Endothelial cell of umbilical vein (primary cell): ENCODE measurements at regions not wholly inside any gene's neighbourhood (a gene's known extent, or its start where the extent isn't known, plus 50 kb on each side); places are given as distances from the start of the nearest gene placed in this dataset.

ENCODE experiments used
- BruUV-seq: library from RNA; stranded (reverse); fragments of 400-500 nt; replicated peaks from 2 replicates; lab custom pipeline; 2021; lab: Mats Ljungman, UMichigan
- CTCF ChIA-PET: fragments of 300-600, 350-600 bp; sonication (Branson Sonifier 250); formaldehyde crosslinking; loops from one replicate; lab custom pipeline; 2021; ENCODE audit warnings: antibody characterized with exemption, inconsistent platforms; lab: Charles Lee
- POLR2A ChIA-PET: fragments of 300-600, 350-600 bp; sonication (Branson Sonifier 250); formaldehyde crosslinking; loops from one replicate; lab custom pipeline; 2021; ENCODE audit warnings: antibody characterized with exemption, inconsistent platforms; lab: Charles Lee
- DNase-seq: peaks from one replicate; pipeline ENCODE4 v3.0.0-alpha.2; 2011; ENCODE audit warnings: low read depth, low spot score
- FAIRE-seq: peaks from 2 replicates; lab custom pipeline; 2011; peaks lifted over from hg19 to GRCh38; lab: Jason Lieb, UNC
- H2AFZ ChIP-seq: 2 replicates; pipeline ENCODE4 v1.6.0; 2012; ENCODE audit warnings: low read depth, low read length, control low read depth, inconsistent platforms
- H3K27ac ChIP-seq: 2 replicates; pipeline ENCODE4 v1.5.1; 2011; ENCODE audit warnings: low read depth, mild to moderate bottlenecking, control low read depth, low read length, moderate library complexity; ENCODE audit not compliant: insufficient read depth
- H3K27me3 ChIP-seq, 2 experiments: 2 replicates each; pipeline versions ENCODE4 v1.6.0 to v1.6.1; 2011; ENCODE audit warnings: low read length in 2 of 2, mixed read lengths in 1 of 2; ENCODE audit not compliant: control insufficient read depth in 2 of 2, insufficient read depth in 2 of 2
- H3K36me3 ChIP-seq, 2 experiments: 2 replicates in 1 of 2; 3 replicates in 1 of 2; pipeline ENCODE4 v1.5.1; 2011; ENCODE audit warnings: low read length in 2 of 2, mild to moderate bottlenecking in 1 of 2, moderate library complexity in 1 of 2; ENCODE audit not compliant: control insufficient read depth in 2 of 2, insufficient read depth in 2 of 2; ENCODE audit errors: extremely low read depth in 1 of 2
- H3K4me1 ChIP-seq: 3 replicates; pipeline ENCODE4 v1.5.1; 2011; ENCODE audit warnings: mild to moderate bottlenecking, low read length; ENCODE audit not compliant: control insufficient read depth, insufficient read depth; ENCODE audit errors: extremely low read depth
- H3K4me2 ChIP-seq: 2 replicates; pipeline ENCODE4 v1.6.1; 2011; ENCODE audit warnings: low read length, control low read depth, mixed read lengths; ENCODE audit not compliant: insufficient read depth
- H3K4me3 ChIP-seq, 3 experiments: fragments of 200-600 bp in 1 of 3; sonication (generic), shearing (Covaris generic) in 1 of 3; replicated peaks in 1 of 3; 2 replicates each; pipeline ENCODE4 v1.5.1; 2011 to 2016; ENCODE audit warnings: control low read depth in 3 of 3, low read length in 3 of 3, mild to moderate bottlenecking in 2 of 3, inconsistent platforms in 1 of 3, low read depth in 1 of 3, moderate library complexity in 1 of 3; ENCODE audit not compliant: insufficient read depth in 1 of 3
- H3K79me2 ChIP-seq: 2 replicates; pipeline ENCODE4 v1.6.0; 2012; ENCODE audit warnings: low read length, inconsistent platforms; ENCODE audit not compliant: control insufficient read depth, insufficient read depth
- H3K9ac ChIP-seq: replicated peaks from 2 replicates; pipeline ENCODE3; 2011; ENCODE audit warnings: low read length, control low read depth; ENCODE audit not compliant: insufficient read depth; ENCODE audit errors: extremely low read depth
- H3K9me1 ChIP-seq: replicated peaks from 3 replicates; pipeline ENCODE4 v1.6.0; 2011; ENCODE audit warnings: mild to moderate bottlenecking, low read length; ENCODE audit not compliant: control insufficient read depth, insufficient read depth; ENCODE audit errors: extremely low read depth
- H3K9me3 ChIP-seq: replicated peaks from 2 replicates; pipeline ENCODE4 v1.5.1; 2012; ENCODE audit warnings: low read length, inconsistent platforms; ENCODE audit not compliant: control insufficient read depth, insufficient read depth
- H4K20me1 ChIP-seq: replicated peaks from 2 replicates; pipeline ENCODE3; 2011; ENCODE audit warnings: mild to moderate bottlenecking, low read length; ENCODE audit not compliant: control insufficient read depth, insufficient read depth; ENCODE audit errors: extremely low read depth
- EZH2 ChIP-seq: IDR thresholded peaks from 2 replicates; pipeline ENCODE4 v1.6.1; 2012; ENCODE audit warnings: borderline replicate concordance, low read depth, mild to moderate bottlenecking, moderate library complexity, low read length, inconsistent platforms; ENCODE audit not compliant: severe bottlenecking
- FOS ChIP-seq: IDR thresholded peaks from 2 replicates; pipeline ENCODE4 v1.6.1; 2011; ENCODE audit warnings: mild to moderate bottlenecking, low read length, moderate library complexity, borderline replicate concordance; ENCODE audit not compliant: insufficient read depth
- GATA2 ChIP-seq: IDR thresholded peaks from 2 replicates; pipeline ENCODE4 v1.7.0; 2011; ENCODE audit warnings: low read depth, mild to moderate bottlenecking, moderate library complexity, mixed read lengths, low read length; ENCODE audit not compliant: insufficient read length, insufficient read depth
- JUN ChIP-seq: IDR thresholded peaks from 2 replicates; pipeline ENCODE4 v1.6.1; 2011; ENCODE audit warnings: borderline replicate concordance, low read depth; ENCODE audit not compliant: insufficient read length, insufficient read depth
- MAX ChIP-seq: IDR thresholded peaks from 2 replicates; pipeline ENCODE4 v1.6.1; 2011; ENCODE audit not compliant: insufficient read depth, insufficient read length
- MYC ChIP-seq: IDR thresholded peaks from one replicate; pipeline ENCODE4 v1.6.1; 2011; ENCODE audit warnings: mild to moderate bottlenecking, low read depth, low read length
- dilution Hi-C: fragments of 300-500 bp; cut with MboI; formaldehyde crosslinking; loops from one replicate; pipeline ENCODE4 v1.15.0; 2019; ENCODE audit warnings: low sequenced_read_pairs; ENCODE audit not compliant: extremely low pct_ligation_motif_present
- intact Hi-C: fragments of 100-400 bp; cut with micrococcal nuclease; formaldehyde crosslinking; loops from one replicate; pipeline ENCODE4 v1.10.0; 2022
- TF ChIP-seq, protein P1 (sequence below), 2 donors: IDR thresholded peaks; 1 replicate in 1 of 2; 2 replicates in 1 of 2; pipeline ENCODE4 v1.5.1; 2011; ENCODE audit warnings: low read length in 2 of 2, mild to moderate bottlenecking in 2 of 2, moderate library complexity in 2 of 2, control low read depth in 1 of 2, inconsistent platforms in 1 of 2, low read depth in 1 of 2; ENCODE audit not compliant: insufficient read depth in 1 of 2; ENCODE audit errors: extremely low read depth in 1 of 2

- intact Hi-C loops: no loop called here
- no peak for FAIRE-seq
Observed at GRCh38 chr3:148531836-148532235, 165.9 kb upstream of the AGTR1 start.

More at GRCh38 chr3:148531836-148532235, 165.9 kb upstream of the AGTR1 start:
- Histone ChIP-seq H3K9me1 (no peaks in the 10 kb centered on the region), H2AFZ (no peak overlapping the region), H3K27me3 (no peaks in the 10 kb centered on the region), H3K4me2 (no peak overlapping the region), H3K9me3 (no peaks in the 10 kb centered on the region), H3K4me3 (no peak overlapping the region), H3K27ac (no peak overlapping the region), H3K9ac (no peak overlapping the region), H3K36me3 (no peaks in the 10 kb centered on the region), H4K20me1 (no peaks in the 10 kb centered on the region), H3K4me1 (peaks cover 2% of the 10 kb centered on the region), H3K79me2 (no peaks in the 10 kb centered on the region)
- CTCF ChIA-PET: no interaction called here
- TF ChIP-seq, protein P1, sequence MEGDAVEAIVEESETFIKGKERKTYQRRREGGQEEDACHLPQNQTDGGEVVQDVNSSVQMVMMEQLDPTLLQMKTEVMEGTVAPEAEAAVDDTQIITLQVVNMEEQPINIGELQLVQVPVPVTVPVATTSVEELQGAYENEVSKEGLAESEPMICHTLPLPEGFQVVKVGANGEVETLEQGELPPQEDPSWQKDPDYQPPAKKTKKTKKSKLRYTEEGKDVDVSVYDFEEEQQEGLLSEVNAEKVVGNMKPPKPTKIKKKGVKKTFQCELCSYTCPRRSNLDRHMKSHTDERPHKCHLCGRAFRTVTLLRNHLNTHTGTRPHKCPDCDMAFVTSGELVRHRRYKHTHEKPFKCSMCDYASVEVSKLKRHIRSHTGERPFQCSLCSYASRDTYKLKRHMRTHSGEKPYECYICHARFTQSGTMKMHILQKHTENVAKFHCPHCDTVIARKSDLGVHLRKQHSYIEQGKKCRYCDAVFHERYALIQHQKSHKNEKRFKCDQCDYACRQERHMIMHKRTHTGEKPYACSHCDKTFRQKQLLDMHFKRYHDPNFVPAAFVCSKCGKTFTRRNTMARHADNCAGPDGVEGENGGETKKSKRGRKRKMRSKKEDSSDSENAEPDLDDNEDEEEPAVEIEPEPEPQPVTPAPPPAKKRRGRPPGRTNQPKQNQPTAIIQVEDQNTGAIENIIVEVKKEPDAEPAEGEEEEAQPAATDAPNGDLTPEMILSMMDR (IDR thresholded peaks at IDR 0.05; ENCODE audit: extremely low read depth in 1 of 2, insufficient read depth in 1 of 2, low read depth in 1 of 2, low read length in 2 of 2): no peak
- TF ChIP-seq MYC (no peak), FOS (no peak), JUN (no peak), MAX (no peak), EZH2 (no peak), GATA2 (no peak)
- POLR2A ChIA-PET: no interaction called here
- DNase-seq: no peak
- no TSS peak for BruUV-seq
- dilution Hi-C loops: no loop called here
